ENCODE measurements at regions not wholly inside any gene's neighbourhood (a gene's known extent, or its start where the extent isn't known, plus 50 kb on each side); places are given as distances from the start of the nearest gene placed in this dataset.
A peak's percentile ranks its signal among the peaks of the same experiment; 100 is the strongest.

DNA sequence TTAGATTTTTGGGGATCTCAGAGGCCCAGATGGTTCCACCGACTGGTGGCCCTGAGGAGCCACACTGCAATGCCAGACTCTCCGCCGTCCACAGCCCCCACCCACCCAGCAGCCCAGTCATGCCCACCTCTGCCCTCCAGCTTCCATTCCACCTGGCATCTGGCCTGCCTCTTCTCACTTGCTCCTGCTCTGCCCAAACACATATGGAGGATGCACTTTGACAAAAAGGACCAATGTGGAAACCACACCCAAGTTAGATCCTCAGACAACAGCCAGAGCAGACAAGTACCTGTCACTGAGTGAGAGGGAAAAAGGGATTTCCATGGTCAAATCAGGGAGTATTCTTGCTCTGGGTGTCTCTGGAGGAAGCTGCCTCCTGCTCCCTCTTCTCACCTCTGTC, 120.6 kb upstream of the NXT1 start:
- no peak for DNase-seq

DNA sequence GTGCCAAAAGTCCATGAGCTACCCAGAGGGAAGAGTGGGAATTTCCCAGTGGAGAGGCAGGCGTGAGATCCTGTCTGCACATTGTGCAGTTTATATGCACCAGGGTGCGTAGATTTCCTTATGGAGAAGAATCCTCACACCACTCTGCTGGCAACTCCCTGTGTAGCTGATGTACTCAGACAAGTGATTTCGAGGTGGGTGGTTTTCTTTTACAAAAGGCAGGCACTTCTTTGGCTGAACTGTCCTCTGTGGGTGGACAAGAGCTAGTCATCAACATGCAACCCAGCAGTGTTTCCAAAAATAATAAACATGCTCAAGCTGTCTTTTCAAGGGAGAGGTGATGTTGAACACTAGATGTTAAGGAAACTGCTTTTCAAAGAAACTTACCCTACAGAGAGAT, 121.7 kb upstream of the NXT1 start:
- DNase-seq: no peak

DNA sequence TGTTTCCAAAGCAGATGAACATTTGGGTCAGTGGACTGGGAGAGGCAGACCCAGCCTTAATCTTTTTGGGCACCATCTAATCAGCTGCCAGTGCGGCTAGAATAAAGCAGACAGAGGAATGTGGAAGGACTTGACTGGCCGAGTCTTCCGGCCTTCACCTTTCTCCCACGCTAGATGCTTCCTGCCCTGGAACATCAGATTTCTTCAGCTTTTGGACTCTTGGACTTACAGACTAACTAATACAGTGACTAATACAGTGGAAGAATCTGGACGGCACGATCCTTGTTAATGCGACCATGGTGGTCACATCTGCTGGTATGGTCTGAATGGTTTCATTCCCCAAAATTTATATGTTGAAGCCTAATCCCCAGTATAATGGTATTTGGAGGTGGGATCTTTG, 122.6 kb upstream of the NXT1 start:
- no peak for DNase-seq

DNA sequence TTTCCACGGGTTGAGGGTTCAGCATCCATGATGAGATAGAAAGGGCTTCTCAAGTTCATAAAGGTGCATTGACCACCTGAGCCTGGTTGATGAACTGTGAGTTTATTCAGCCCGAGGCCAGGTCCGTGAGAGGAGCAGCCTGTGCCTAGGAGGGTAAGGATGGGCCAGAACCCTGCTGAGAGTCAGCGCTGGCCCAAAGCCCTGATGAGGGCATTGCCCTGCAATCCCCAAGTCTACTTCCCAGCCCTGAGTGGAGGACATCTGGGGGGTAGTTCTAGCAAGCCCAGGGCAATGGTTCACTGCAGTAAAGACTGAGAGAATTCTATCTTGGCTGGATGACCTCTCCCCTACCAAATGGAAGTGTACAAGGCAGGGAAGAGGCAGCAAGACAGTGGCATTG, 123.3 kb upstream of the NXT1 start:
- no peak for DNase-seq

DNA sequence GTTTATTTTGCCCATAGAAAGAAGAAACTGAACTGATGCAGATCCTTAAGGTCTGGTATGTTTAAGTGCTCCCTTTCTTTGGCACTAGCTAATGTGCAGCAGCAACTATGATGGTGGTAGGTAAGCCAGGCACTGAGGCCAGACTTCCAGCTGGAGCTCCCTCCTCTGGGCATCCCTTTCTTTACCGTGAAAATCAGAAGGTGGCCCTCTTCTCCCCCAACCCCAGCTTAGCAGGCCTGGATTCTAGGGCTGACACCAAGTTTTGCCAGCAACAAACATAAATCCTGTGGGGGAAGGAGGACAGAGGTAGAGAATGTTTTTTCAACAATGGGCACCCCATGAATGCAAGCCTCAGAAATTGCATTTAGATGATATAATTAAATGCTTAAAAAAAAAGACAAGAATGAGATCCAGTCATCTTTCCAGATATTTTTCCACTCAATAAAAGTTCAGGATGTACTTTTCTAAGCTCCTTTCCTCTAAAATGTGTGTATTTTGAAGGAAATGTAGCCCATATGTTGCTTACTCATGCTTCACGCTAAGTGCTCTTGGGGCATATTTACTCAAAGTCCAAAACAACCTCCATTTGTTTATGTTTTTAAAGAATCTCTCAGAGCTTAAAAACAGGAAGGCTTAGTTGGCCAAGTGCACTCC, 123.9 kb upstream of the NXT1 start:
- DNase-seq: no peak

DNA sequence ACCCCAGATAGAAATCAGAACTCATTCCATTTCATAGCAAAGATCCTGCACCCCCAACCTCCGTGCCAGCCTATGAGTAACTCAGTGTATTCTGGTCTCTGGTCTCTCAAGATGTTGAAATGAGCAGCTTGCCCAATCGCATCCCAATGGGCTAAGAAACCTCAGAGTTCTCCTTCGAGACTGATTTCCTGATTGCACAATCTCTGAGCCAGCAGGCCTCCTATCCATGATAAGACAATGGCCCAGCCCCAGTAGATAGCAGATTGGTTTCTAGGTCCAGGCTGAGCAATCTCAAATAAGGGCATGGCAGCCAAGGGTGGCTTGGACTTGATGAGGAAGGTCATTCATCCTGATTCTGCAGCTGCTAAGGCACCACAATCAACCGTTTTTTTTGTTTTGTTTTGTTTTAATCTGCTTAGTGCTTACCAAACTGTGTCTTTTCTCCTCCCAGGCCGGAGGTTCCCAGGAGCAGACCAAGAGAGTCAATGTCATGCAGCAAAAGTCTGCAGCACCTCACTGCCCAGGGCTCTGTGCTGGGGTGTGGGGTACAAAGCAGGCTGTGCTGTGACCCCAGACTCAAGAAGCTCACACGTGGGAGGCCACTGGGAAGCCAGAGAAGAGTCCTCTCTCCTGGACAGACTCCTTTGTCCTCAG, 125.1 kb upstream of the NXT1 start:
- no peak for DNase-seq

DNA sequence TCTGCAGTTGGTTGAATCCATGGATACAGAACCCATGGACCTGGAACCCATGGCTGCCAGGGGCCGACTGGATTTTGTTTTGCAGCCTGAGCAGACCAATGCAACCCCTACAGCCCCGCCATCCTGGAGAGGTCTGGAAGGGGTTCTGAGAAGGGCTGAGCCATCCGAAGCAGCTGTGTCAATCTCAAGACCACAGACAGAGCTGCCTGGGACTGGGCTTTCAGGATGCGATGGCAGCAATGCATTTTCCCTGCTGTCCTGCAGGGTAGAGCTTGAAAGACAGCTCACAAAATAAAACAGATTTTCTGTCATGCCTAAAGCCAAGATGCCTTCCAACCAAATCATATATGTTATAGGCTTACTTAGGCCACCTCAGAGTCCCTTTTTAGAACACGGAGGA, 125.8 kb upstream of the NXT1 start:
- no peak for DNase-seq

DNA sequence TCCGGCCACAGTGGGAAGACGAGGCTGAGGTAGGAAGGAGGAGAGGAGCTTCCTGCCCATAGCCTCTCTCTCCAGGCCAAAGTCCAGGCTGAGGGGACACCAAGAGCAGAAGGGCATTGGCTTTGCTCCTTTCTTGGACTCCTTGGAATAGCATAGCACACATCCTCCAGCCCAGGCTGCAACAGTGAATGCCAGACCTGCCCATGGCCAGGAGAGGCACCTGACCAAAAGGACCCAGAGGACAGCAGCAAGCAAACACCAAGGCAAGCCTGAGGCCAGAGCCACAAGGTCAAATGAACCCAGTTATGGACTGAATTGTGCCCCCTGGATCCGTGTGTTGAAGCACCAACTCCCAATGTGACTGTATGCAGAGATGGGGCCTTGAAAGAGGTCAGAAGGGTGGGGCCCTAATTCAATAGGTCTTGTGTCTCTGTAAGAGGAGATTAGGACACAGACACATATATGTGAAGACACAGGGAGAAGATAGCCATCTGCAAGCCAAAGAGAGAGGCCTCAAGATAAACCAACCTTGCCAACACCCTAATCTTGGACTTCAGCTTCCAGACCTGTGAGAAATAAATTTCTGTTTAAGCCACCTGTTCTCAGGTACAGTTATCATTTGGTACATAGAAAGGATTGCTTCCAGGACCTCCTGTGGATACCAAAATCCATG, 126.5 kb upstream of the NXT1 start:
- DNase-seq: no peak

DNA sequence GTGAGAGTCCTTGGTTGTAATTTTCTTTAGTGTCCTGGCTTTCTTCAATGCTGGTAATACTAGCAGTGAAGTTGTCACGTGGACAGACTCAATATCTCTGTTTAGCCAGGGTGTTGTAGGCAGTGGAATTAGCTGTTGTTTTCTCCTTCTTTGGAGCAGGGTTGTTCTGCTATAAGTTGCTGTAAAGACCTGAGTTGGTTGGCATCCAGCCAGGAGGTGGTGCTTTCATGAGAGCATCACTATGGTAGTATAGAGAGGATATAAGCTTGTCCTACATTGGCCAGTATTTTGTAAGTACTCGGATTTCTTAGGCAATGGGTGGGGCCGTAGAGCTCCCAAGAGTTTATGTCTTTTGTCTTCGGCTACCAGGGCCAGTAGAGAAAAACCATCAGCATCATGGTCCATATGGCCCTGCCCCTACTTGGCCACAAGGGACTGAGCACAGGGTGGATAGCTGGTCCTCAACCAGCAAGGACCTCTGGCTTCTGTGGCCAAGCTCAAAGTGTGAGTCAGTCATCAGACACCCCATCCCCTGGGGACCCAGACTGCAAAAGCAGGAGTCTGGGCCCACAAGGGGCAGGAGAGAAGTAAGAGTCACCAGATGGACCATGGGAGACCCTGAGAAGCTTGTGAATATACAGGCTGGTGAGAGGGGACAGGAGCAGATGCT, 127.9 kb upstream of the NXT1 start:
- DNase-seq: no peak

DNA sequence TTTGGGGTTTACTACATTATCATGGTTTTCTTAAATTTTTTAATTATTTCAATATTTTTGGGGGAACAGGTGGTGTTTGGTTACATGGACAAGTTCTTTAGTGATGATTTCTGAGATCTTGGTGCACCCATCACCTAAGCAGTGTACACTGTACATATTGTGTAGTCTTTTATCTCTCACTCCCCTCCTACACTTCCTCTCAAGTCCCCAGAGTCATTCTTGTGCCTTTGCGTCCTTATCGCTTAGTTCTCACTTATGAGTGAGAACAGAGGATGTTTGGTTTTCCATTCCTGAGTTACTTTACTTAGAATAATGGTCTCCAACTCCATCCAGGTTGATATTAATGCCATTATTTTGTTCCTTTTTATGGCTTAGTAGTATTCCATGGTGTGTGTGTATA, 130.9 kb upstream of the CD93 start:
- DNase-seq: no peak

DNA sequence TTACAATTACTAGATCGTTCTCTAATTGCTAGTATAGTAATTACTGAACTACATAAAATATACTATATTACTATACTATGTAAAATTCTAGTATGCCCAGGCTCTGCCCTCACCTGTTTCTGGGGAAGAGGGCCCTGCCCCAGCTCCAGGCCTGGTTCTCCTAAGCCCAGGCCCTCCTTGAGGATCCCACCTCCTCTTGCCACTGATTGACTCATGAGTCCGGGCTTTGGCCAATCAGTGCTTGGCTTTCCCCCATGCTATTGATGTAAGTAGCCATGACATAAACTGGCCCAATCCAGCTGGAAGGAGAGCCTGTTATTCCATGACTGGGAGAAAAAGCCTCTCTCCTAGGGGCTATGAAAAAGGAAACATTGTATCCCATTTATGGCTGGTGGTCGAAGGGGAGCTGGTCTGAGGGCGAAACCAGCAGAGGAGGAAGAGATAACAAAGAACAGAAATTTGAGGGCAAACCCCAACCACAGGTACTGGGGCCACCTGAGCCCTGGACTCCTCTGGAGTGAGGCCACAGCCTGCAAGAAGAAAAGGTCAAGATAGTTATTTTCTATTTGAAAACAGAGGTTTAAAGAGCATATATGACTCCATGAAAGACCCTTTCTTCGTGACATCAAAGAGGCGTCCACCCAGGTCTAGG, 129.3 kb upstream of the CD93 start:
- DNase-seq: no peak

DNA sequence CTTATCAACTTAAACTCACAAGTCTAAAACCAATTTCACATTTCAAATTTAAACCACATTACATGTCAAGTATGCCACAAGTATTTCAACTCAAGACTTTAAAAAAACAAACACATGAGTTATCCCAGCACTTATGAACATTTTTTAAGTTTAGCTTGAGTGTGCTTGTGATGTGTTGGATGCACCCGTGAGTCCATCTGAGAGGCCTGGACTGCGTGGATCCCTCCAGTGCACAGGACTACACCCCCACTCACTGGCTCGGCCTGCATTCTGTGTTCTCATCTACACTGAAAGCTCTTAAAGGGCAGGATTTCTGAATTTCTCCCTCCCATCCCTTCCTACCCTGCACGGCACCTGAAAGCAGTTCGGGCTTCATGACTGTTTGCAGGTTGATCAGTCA, 128.8 kb upstream of the CD93 start:
- no peak for DNase-seq

DNA sequence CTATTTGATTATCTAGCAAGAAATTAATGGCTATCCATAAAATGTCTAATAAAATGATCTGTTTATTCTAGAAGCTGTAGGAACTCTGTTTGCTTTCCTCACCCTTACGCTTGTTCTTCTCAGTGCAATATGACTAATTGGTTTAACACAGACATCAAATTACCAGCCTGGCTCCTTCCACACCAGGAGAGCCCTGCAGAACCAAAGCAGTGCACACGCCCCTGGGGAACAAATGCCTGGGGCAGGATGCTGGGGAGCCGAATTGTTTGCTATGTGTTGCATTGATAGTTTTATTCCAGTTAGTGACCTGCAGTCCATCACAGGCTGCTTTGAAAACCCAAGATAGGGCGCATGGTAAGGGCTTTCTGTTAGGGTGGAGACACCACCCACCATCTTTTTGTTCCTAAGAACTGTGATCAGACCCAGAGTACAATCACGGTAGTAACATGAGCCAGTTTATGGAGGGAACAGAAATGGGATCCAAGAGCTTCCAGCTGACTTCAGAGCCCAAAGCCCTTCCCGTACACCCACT, 126.4 kb upstream of the CD93 start:
- DNase-seq: no peak

DNA sequence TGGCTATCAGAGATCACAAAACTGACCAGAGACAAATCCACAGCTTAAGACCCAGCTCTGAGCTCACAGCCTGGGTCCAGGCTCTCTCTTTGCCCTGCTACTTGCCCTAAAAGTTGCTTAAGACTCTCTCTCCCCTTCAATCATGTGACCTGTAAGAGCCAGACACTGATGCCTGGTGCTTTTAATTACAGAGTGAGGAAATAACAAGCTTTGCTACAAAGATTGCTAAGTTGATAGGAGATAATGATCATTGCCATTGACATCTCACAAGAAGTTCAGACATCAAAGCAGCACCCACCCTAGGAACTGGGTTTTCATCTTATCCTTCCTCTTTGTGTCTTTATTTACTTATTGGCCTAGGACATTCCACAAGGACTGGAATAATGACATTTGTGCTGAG, 125.9 kb upstream of the CD93 start:
- no peak for DNase-seq

DNA sequence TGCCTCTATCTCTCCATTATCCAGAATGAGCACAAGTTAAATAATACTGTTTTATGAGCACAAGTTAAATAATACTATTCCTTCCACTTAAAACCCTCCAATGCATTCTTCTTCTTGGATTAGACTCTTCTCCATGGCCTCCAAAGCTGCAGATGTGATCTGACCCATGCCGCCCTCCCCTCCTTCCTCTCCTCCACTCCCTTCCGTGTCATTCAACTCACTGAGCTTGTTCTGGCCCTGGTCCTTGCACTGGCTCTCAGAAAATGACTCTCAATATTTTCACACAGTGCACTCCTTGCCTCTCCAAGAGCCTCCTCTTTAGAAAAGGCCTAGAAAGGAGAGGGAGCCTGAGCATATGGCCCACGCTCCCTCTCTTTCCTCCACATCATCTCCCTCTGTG, 125.0 kb upstream of the CD93 start:
- no peak for DNase-seq

DNA sequence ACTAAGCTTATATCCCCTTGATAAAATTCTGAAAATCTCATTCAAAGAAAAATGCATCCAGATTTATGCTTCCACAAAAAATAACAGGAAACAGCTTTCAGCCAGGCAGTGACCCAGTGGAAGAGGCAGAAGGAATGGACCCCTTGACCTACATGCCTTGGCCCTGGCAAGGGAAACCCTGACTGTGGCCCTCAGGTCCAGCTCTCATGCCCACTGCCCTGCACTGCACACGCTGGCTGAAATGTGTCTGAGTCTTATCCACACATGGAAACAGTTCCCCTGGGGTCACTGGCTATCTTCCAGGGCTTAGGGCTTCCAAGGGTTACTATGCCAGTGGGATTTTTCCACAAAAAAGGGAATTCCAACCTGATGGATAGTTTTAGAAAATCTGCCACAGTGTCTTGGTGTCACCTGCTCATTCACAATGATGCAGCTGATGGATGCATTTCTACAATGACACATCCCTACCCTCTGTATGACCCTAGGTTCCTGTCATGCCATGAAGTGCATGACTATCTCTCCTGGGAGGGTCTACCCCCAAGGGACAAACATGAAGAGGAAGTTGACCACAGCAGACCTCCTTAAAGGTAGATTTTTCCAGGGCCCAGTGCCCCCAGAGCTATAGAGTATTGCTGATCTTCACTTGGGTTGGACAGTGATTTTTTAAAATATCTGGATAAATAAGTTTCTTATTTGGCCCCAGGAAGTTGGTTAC, 121.9 kb upstream of the CD93 start:
- DNase-seq: no peak

DNA sequence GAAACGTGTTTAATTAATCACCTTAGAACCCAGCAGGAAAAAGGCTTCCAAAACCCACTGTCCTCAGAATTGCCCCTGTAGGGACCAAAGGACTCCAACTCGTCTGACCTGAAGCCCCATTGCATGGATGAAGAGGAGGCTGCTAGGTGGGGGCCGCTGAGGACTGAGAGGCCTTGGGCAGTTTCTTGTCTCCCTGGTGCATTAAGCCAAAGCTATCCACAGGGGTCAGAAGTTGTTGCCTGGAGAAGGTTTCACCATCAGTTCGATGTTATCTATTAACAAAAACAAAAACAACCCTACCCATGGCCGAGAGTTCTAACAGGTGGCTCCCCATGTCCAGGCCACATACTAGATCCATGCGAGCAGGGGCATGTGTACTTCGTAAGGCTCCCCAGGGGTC, 120.9 kb upstream of the CD93 start:
- no peak for DNase-seq

DNA sequence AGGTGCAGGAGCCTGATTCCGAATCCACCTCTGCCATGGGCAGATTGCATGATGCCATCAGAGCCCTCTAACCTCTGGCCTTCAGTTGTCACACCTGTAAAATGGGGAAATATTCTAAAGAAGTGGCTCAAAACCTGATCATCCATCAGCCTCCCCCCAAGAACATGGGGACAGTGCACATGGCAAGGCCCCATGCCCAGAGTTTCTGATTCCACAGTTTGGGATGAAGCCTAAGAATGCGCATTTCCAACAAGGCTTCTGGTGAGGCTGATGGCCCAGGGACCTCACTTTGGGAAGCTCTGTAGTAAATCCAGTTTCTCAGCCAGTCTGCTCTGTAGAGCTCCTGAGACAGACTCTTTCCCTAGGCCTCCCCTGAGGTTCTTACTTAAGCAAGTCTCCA, 119.9 kb upstream of the CD93 start:
- no peak for DNase-seq

DNA sequence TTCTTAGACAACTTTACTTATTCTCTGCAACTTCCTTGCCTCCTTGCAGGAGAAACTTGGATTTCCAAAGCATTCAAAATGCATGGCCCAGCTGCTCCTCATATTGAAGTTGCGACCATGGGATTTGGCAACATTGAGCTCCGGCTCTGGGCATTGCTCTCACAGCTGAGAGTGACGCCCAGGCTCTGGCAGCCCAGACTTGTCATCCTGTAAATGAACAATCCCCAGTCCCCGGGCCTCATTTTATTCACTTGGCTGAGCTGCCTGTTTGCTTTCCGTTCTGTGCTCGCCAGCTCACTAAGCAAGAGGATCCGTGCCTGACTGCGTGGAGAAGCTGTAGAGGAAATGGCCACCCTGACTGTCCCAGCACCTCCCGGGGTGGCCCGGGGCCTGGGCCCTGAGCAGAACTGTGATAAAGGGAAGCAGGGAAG, 119.5 kb upstream of the CD93 start:
- DNase-seq: peak; percentile 33 to 76

DNA sequence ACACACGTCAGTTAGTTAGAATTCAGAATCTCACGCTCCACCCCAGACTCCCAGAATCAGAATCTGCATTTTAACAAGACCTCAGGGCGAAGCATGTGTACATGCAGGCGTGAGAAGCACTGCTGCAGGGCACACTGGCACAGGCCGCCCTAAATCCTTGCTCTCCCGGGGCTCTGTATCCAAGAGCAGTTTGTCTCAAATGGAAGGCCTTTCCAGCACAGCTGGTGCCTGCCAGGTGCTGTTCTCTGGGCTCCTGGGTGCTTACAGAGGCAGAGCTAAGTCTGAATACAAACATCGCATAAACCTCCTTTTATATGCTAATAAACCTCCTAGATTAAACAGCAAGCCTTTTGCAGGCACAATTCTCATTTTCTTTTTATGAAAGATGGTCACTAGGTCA, 119.1 kb upstream of the CD93 start:
- DNase-seq: peak in 1 of 2 experiments; percentile 32

DNA sequence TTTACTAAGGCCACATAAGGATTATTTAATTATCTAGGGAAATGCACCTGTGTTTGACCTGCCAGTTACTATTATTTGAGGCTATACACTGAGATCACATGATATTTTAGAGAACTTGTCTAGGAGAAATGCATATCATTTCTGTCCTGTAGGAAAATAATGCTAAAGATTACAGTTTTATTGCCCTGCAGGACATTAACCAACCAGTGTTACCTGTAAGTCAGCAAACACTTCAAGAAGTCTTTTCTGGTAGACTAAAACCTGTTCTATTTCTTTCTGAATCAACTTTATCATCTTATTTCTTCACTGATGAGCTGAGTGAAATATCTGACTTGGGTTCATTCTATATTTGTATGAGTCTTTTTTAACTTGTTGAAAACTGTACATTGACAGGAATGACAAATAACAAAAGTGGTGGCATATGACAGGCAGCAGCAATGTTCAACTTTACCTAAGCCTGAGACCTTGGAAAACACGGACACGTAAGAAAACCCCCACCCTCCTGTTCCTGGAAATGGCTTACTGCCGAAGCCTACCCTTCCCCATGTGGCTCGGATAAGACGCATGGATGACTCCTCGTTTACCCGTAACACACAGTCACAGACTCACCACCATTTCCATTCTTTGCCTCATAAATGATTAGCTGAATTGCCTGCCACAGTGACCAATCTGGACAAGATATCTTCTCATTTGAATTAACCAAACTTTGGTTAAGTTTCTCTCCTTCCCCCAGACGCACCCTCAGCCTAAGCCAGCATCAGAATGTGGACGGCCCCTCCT, 118.0 kb upstream of the CD93 start:
- no peak for DNase-seq

DNA sequence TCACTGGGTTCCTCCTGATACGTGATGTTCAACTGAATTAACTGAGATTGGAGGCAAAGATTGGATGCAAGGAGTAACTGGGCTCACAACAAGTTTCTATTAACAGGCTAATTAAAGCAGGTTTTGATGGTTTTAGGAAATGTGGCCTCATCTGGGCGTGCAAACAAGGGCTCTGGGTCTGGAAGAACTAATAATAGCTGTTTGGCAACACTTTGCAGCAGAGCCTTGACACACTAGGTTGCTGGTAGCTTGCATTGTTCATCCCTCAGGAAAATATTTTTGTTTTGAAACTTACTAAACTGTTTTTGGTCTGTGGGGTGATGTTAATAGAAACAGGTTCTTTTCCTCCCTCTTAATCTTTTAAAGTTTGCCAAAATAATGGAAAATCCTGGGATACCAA, 117.2 kb upstream of the CD93 start:
- no peak for DNase-seq

Data from NCI-H446 (cell line).